ENCODE measurements at regions not wholly inside any gene's neighbourhood (a gene's known extent, or its start where the extent isn't known, plus 50 kb on each side); places are given as distances from the start of the nearest gene placed in this dataset.

DNA sequence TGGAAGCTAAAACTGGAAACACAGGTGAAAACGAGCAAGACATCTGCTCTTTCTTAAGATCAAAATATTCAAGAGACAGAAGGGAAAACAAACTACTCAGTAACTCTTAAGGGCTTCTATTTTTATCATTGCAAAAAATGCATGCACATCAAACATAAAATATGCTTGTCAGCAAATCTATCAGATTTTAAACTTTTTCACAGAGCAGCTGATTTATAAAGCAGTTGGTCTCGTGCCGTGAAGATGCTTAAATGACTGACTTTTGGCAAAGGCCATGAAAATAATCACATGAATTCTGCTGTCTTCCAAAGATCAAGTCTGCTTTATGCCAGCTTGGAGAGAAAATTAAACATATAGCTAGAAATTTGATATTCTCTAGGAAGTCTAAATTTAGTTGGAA is 482.1 kb upstream of the HS3ST1 start:
- Histone ChIP-seq H3K23ac (ENCODE audit: insufficient read length) (no peak overlapping the region), H3K27me3 (replicated peaks in 1 of 4; ENCODE audit: control insufficient read depth in 3 of 4, extremely low read depth in 1 of 4, insufficient read depth in 3 of 4, low read length in 3 of 4) (no peaks in the 10 kb centered on the region), H2AFZ (ENCODE audit: low read length) (no peak overlapping the region), H3K18ac (ENCODE audit: extremely low read depth, low read length) (no peak overlapping the region), H2AK5ac (ENCODE audit: low read depth, low read length) (no peak overlapping the region), H3K14ac (ENCODE audit: insufficient read length) (no peak overlapping the region), H3K4me1 (replicated peaks in 1 of 4; ENCODE audit: control insufficient read depth in 3 of 4, insufficient read depth in 4 of 4, low read length in 3 of 4) (peaks cover 0 to 4% (median 2%) of the 10 kb centered on the region in 4 experiments; a peak in 3 of 7 replicates), H4K5ac (ENCODE audit: insufficient read length, low read depth, low read length) (no peak overlapping the region), H3K36me3 (ENCODE audit: control insufficient read depth in 2 of 4, insufficient read depth in 4 of 4, low read length in 3 of 4) (no peaks in the 10 kb centered on the region), H3K79me1 (ENCODE audit: low read depth, low read length) (no peaks in the 10 kb centered on the region), H3K9ac (replicated peaks in 1 of 4; ENCODE audit: extremely low read depth in 1 of 4, low read depth in 3 of 4, low read length in 3 of 4) (no peak overlapping the region), H3K4me3 (ENCODE audit: extremely low read depth in 1 of 4, insufficient read depth in 2 of 4, low read depth in 3 of 4, low read length in 4 of 4) (no peak overlapping the region), H2BK12ac (ENCODE audit: low read depth, low read length) (no peak overlapping the region), H3K27ac (ENCODE audit: low read depth, low read length) (no peak overlapping the region), H2BK15ac (ENCODE audit: low read length) (no peak overlapping the region), H3K56ac (replicated peaks; ENCODE audit: insufficient read length, low read depth, low read length) (no peak overlapping the region), H2BK5ac (ENCODE audit: low read depth, low read length) (no peak overlapping the region), H3K4me2 (ENCODE audit: insufficient read depth in 1 of 2, low read depth in 2 of 2, low read length in 2 of 2) (no peak overlapping the region), H4K20me1 (replicated peaks in 1 of 2; ENCODE audit: control insufficient read depth in 1 of 2, insufficient read depth in 2 of 2, low read length in 2 of 2) (no peaks in the 10 kb centered on the region), H2BK20ac (ENCODE audit: low read length) (no peak overlapping the region), H3K9me3 (ENCODE audit: insufficient read depth in 2 of 2, low read depth in 1 of 2, low read length in 1 of 2) (no peaks in the 10 kb centered on the region), H4K8ac (ENCODE audit: extremely low read depth, insufficient read depth, low read length) (no peak overlapping the region), H2BK120ac (replicated peaks; ENCODE audit: low read depth, low read length) (no peak overlapping the region), H3K4ac (replicated peaks; ENCODE audit: insufficient read length, low read depth, low read length) (no peak overlapping the region), H3K79me2 (ENCODE audit: control insufficient read depth in 1 of 2, insufficient read depth in 2 of 2, low read length in 2 of 2) (no peaks in the 10 kb centered on the region), H4K91ac (replicated peaks; ENCODE audit: insufficient read length, low read length) (no peak overlapping the region), H3K23me2 (ENCODE audit: low read depth, low read length) (no peaks in the 10 kb centered on the region; the same call in 1 of the 2 replicates)
- DNase-seq (ENCODE audit: low read depth in 1 of 2, low spot score in 2 of 2) (no peak), FAIRE-seq (no peak)
- WGBS, 2 experiments (ENCODE audit: extremely low coverage in 1 of 2, insufficient coverage in 1 of 2, insufficient read length in 1 of 2, insufficient replicate concordance in 2 of 2, low coverage in 1 of 2, low lambda C conversion rate in 2 of 2, missing lambda C conversion rate in 1 of 2) = 92% methylated on average over 3 of the region's 3 CpGs; no CpG with 5 or more reads in 1 of the 2 experiments
- ChIA-PET POLR2A (ENCODE audit: partially characterized antibody) (no interaction called here), CTCF (ENCODE audit: partially characterized antibody) (no interaction called here)
- TF ChIP-seq TAF1 (IDR thresholded peaks at IDR 0.05; ENCODE audit: low read depth, low read length) (no peak), TBP (IDR thresholded peaks at IDR 0.05; ENCODE audit: low read depth, low read length) (no peak), SUZ12 (IDR thresholded peaks at IDR 0.05; ENCODE audit: low read length) (no peak), FOSL1 (IDR thresholded peaks at IDR 0.05; ENCODE audit: insufficient read depth, low read depth, low read length) (no peak), POLR2AphosphoS5 (IDR thresholded peaks at IDR 0.05; ENCODE audit: low read depth, low read length) (no peak), BACH1 (IDR thresholded peaks at IDR 0.05; ENCODE audit: low read length) (no peak), CHD2 (IDR thresholded peaks at IDR 0.05; ENCODE audit: low read length) (no peak), KDM1A (IDR thresholded peaks at IDR 0.05; ENCODE audit: borderline replicate concordance, low read length) (no peak), PHF8 (conservative IDR thresholded peaks at IDR 0.05; ENCODE audit: low read depth, low read length) (no peak), SIN3A (conservative IDR thresholded peaks at IDR 0.05 in 1 of 2, IDR thresholded peaks at IDR 0.05 in 1 of 2; ENCODE audit: low read depth in 1 of 2, low read length in 2 of 2) (no peak)
